Neural cell (in vitro differentiated cells): ENCODE measurements at regions not wholly inside any gene's neighbourhood (a gene's known extent, or its start where the extent isn't known, plus 50 kb on each side); places are given as distances from the start of the nearest gene placed in this dataset.

Source experiments
- H2AFZ ChIP-seq: fragments of 200-600, 300-800 bp; sonication (generic), shearing (Covaris generic); 2 replicates; pipeline ENCODE4 v1.6.0; 2014; ENCODE audit warnings: low read depth, mild to moderate bottlenecking, antibody characterized with exemption, low read length, moderate library complexity
- H3F3A ChIP-seq: fragments of 200-600 bp; shearing (Covaris generic); 2 replicates; pipeline ENCODE4 v1.6.1; 2016; ENCODE audit warnings: mild to moderate bottlenecking, moderate library complexity, mixed read lengths, antibody characterized with exemption, low read length; ENCODE audit not compliant: insufficient read depth, poor library complexity, severe bottlenecking
- H3K27ac ChIP-seq: fragments of 200-600, 300-800 bp; sonication (generic), shearing (Covaris generic); 2 replicates; pipeline ENCODE4 v1.5.1; 2014; ENCODE audit warnings: mild to moderate bottlenecking, low read length, moderate library complexity
- H3K27me3 ChIP-seq: fragments of 300-800, 200-600 bp; sonication (generic), shearing (Covaris generic); 2 replicates; pipeline ENCODE4 v1.6.0; 2014; ENCODE audit warnings: mild to moderate bottlenecking, low read depth, low read length, moderate library complexity; ENCODE audit not compliant: insufficient read depth
- H3K36me3 ChIP-seq: fragments of 300-800, 200-600 bp; sonication (generic), shearing (Covaris generic); 2 replicates; pipeline ENCODE4 v1.5.1; 2014; ENCODE audit warnings: mild to moderate bottlenecking, antibody characterized with exemption, low read length, moderate library complexity; ENCODE audit not compliant: insufficient read depth
- H3K4me2 ChIP-seq: fragments of 300-800, 200-600 bp; sonication (generic), shearing (Covaris generic); 2 replicates; pipeline ENCODE4 v1.6.0; 2014; ENCODE audit warnings: mild to moderate bottlenecking, low read length
- H3K4me3 ChIP-seq: fragments of 300-800, 200-600 bp; sonication (generic), shearing (Covaris generic); 2 replicates; pipeline ENCODE4 v1.5.1; 2014; ENCODE audit warnings: mild to moderate bottlenecking, low read length, moderate library complexity
- H3K79me2 ChIP-seq: fragments of 200-600 bp; shearing (Covaris generic); replicated peaks from 2 replicates; pipeline ENCODE4 v1.6.0; 2014; ENCODE audit warnings: mild to moderate bottlenecking, low read length, moderate library complexity; ENCODE audit not compliant: insufficient read depth
- H3K9ac ChIP-seq: fragments of 300-800, 200-600 bp; sonication (generic), shearing (Covaris generic); 2 replicates; pipeline ENCODE4 v1.6.1; 2016; ENCODE audit warnings: mild to moderate bottlenecking, low read length, mixed read lengths
- H3K9me2 ChIP-seq: fragments of 200-600 bp; shearing (Covaris generic); 2 replicates; pipeline ENCODE4 v1.6.1; 2016; ENCODE audit warnings: mild to moderate bottlenecking, low read length, mixed read lengths; ENCODE audit not compliant: insufficient read depth
- H3K9me3 ChIP-seq: fragments of 200-600, 300-800 bp; sonication (generic), shearing (Covaris generic); 2 replicates; pipeline ENCODE4 v1.6.1; 2016; ENCODE audit warnings: mild to moderate bottlenecking, mixed run types, low read length, moderate library complexity, mixed read lengths
- H4K20me1 ChIP-seq: fragments of 200-600 bp; shearing (Covaris generic); 2 replicates; pipeline ENCODE4 v1.6.1; 2016; ENCODE audit warnings: mild to moderate bottlenecking, mixed run types; ENCODE audit not compliant: insufficient read depth
- EP300 ChIP-seq: fragments of 450-650 bp; conservative IDR thresholded peaks from 2 replicates; pipeline ENCODE4 v1.6.1; 2014; ENCODE audit warnings: antibody characterized with exemption, mild to moderate bottlenecking, moderate library complexity; ENCODE audit not compliant: poor library complexity, severe bottlenecking
- EZH2 ChIP-seq: fragments of 200-600, 300-800 bp; shearing (Covaris generic), sonication (generic); IDR thresholded peaks from 2 replicates; pipeline ENCODE4 v1.6.1; 2014; ENCODE audit warnings: antibody characterized with exemption, low read length, borderline replicate concordance, mild to moderate bottlenecking; ENCODE audit not compliant: insufficient read depth, poor library complexity, severe bottlenecking
- MXI1 ChIP-seq: fragments of 450-650 bp; conservative IDR thresholded peaks from 2 replicates; pipeline ENCODE4 v1.6.1; 2014; ENCODE audit warnings: antibody characterized with exemption, mild to moderate bottlenecking; ENCODE audit not compliant: poor library complexity, severe bottlenecking
- POLR2AphosphoS5 ChIP-seq: IDR thresholded peaks from 2 replicates; pipeline ENCODE4 v1.6.1; 2012
- RAD21 ChIP-seq: fragments of 450-650 bp; conservative IDR thresholded peaks from 2 replicates; pipeline ENCODE4 v1.6.1; 2014; ENCODE audit warnings: antibody characterized with exemption, mild to moderate bottlenecking, moderate library complexity
- SMC3 ChIP-seq: fragments of 450-650 bp; conservative IDR thresholded peaks from 2 replicates; pipeline ENCODE4 v1.6.1; 2014; ENCODE audit warnings: antibody characterized with exemption, mild to moderate bottlenecking, moderate library complexity; ENCODE audit not compliant: poor library complexity
- TAF1 ChIP-seq: IDR thresholded peaks from 2 replicates; pipeline ENCODE4 v1.6.1; 2012; ENCODE audit warnings: low read depth
- TF ChIP-seq, protein P1 (sequence below): IDR thresholded peaks from 2 replicates; pipeline ENCODE4 v1.6.1; 2012; ENCODE audit warnings: borderline replicate concordance
- TF ChIP-seq, protein P2 (sequence below): fragments of 450-650 bp; IDR thresholded peaks from 2 replicates; pipeline ENCODE4 v1.5.1; 2014; ENCODE audit warnings: antibody characterized with exemption, mild to moderate bottlenecking, moderate library complexity; ENCODE audit not compliant: poor library complexity, severe bottlenecking

DNA sequence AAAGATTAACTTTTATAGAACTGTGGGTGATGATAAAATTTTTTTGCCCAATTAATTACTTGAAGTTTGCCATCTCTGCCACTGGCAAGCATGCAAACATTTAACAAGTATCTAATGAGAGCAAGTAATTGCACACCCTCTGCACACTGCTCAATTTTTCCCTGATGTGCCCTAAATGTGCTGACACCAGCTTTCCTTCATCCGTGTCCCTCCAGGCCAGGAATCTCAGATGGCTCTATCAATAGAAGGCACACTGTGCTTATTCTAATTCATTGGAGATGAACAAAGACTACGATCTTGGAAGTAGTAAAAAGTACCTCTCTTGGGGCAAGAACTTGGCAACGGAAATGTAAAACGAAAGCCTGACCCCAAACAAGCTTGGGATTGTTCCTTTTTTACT is 212.1 kb downstream of the GPR37 start:
- H3K27ac ChIP-seq = no peak overlapping the region
- H3K9me2 ChIP-seq = no peaks in the 10 kb centered on the region
- H3K36me3 ChIP-seq = no peaks in the 10 kb centered on the region
- no peak overlapping the region for H3K4me3 ChIP-seq
- H2AFZ ChIP-seq = no peak overlapping the region
- H3K9me3 ChIP-seq = no peaks in the 10 kb centered on the region
- no peak overlapping the region for H3K4me2 ChIP-seq
- no peaks in the 10 kb centered on the region for H3K27me3 ChIP-seq
- H3K9ac ChIP-seq = no peak overlapping the region
- no peak for TF ChIP-seq POLR2AphosphoS5
- TF ChIP-seq, protein P1, sequence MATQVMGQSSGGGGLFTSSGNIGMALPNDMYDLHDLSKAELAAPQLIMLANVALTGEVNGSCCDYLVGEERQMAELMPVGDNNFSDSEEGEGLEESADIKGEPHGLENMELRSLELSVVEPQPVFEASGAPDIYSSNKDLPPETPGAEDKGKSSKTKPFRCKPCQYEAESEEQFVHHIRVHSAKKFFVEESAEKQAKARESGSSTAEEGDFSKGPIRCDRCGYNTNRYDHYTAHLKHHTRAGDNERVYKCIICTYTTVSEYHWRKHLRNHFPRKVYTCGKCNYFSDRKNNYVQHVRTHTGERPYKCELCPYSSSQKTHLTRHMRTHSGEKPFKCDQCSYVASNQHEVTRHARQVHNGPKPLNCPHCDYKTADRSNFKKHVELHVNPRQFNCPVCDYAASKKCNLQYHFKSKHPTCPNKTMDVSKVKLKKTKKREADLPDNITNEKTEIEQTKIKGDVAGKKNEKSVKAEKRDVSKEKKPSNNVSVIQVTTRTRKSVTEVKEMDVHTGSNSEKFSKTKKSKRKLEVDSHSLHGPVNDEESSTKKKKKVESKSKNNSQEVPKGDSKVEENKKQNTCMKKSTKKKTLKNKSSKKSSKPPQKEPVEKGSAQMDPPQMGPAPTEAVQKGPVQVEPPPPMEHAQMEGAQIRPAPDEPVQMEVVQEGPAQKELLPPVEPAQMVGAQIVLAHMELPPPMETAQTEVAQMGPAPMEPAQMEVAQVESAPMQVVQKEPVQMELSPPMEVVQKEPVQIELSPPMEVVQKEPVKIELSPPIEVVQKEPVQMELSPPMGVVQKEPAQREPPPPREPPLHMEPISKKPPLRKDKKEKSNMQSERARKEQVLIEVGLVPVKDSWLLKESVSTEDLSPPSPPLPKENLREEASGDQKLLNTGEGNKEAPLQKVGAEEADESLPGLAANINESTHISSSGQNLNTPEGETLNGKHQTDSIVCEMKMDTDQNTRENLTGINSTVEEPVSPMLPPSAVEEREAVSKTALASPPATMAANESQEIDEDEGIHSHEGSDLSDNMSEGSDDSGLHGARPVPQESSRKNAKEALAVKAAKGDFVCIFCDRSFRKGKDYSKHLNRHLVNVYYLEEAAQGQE = no peak
- no peak for TF ChIP-seq SMC3
- TF ChIP-seq EZH2 = no peak
- no peaks in the 10 kb centered on the region for H3K79me2 ChIP-seq
- no peaks in the 10 kb centered on the region for H4K20me1 ChIP-seq
- H3F3A ChIP-seq = no peaks in the 10 kb centered on the region

DNA sequence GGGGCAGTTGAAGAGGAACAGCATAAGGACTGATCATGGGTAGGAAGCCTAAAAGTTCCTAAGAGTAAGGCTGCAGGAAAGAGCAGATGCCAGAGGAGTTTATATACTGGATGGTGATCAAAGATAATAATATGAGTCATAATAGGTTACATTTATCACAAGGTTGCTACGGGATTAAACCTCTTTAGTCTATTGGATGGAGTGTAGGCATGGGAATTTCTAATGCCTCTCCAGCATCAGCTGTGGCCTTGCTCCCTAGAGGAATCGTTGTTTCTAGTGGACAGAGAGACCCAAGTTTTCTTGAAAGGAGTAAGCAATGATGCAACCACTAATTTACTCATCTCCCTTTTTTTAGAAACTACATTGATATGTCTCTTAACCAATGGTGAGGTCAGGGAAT is 213.4 kb downstream of the GPR37 start:
- H3K27ac ChIP-seq = no peak overlapping the region
- H3K9ac ChIP-seq = no peak overlapping the region
- H3K4me3 ChIP-seq = no peak overlapping the region
- no peaks in the 10 kb centered on the region for H3F3A ChIP-seq
- no peak overlapping the region for H2AFZ ChIP-seq
- no peaks in the 10 kb centered on the region for H3K9me3 ChIP-seq
- TF ChIP-seq EZH2 (no peak), TAF1 (no peak), SMC3 (no peak), EP300 (no peak), MXI1 (no peak), RAD21 (no peak), POLR2AphosphoS5 (no peak)
- TF ChIP-seq, protein P1 = no peak
- TF ChIP-seq, protein P2, sequence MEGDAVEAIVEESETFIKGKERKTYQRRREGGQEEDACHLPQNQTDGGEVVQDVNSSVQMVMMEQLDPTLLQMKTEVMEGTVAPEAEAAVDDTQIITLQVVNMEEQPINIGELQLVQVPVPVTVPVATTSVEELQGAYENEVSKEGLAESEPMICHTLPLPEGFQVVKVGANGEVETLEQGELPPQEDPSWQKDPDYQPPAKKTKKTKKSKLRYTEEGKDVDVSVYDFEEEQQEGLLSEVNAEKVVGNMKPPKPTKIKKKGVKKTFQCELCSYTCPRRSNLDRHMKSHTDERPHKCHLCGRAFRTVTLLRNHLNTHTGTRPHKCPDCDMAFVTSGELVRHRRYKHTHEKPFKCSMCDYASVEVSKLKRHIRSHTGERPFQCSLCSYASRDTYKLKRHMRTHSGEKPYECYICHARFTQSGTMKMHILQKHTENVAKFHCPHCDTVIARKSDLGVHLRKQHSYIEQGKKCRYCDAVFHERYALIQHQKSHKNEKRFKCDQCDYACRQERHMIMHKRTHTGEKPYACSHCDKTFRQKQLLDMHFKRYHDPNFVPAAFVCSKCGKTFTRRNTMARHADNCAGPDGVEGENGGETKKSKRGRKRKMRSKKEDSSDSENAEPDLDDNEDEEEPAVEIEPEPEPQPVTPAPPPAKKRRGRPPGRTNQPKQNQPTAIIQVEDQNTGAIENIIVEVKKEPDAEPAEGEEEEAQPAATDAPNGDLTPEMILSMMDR = no peak
- no peaks in the 10 kb centered on the region for H3K27me3 ChIP-seq
- H3K9me2 ChIP-seq = no peaks in the 10 kb centered on the region
- no peaks in the 10 kb centered on the region for H3K36me3 ChIP-seq
- H3K4me2 ChIP-seq = no peak overlapping the region
- no peaks in the 10 kb centered on the region for H4K20me1 ChIP-seq
- no peaks in the 10 kb centered on the region for H3K79me2 ChIP-seq
